ENCODE measurements at regions not wholly inside any gene's neighbourhood (a gene's known extent, or its start where the extent isn't known, plus 50 kb on each side); places are given as distances from the start of the nearest gene placed in this dataset.

GRCh38 chr7:20005081-20005480, 212.1 kb downstream of the MACC1 start:
- TF ChIP-seq POLR2AphosphoS5 (IDR thresholded peaks at IDR 0.05) (no peak), POLR2A (IDR thresholded peaks at IDR 0.05) (no peak), EP300 (IDR thresholded peaks at IDR 0.05; ENCODE audit: low read depth) (no peak), CTCF (IDR thresholded peaks at IDR 0.05) (no peak)
- Histone ChIP-seq H3K36me3 (no peaks in the 10 kb centered on the region), H3K27ac (no peak overlapping the region), H3K9me3 (no peaks in the 10 kb centered on the region), H3K4me1 (no peaks in the 10 kb centered on the region), H3K27me3 (no peaks in the 10 kb centered on the region), H3K4me3 (no peak overlapping the region)
- WGBS, 2 donors (ENCODE audit: low coverage in 1 of 2), result 86 to 92% methylated on average over 3 of the region's 3 CpGs
- no peak for DNase-seq
- in situ Hi-C loops (cut with MboI; ENCODE audit: low pct_ligation_motif_present in 1 of 4, low pct_unique_long_range_greater_than_20kb in 1 of 4, low sequenced_read_pairs in 3 of 4) (no loop called here), intact Hi-C loops (cut with DNase I; ENCODE audit: low total_unique reads) (no loop called here)

- TF ChIP-seq CTCF (IDR thresholded peaks at IDR 0.05), result no peak
- no peak for TF ChIP-seq POLR2A (IDR thresholded peaks at IDR 0.05)
- no peak for TF ChIP-seq EP300 (IDR thresholded peaks at IDR 0.05; ENCODE audit: low read depth)
- intact Hi-C loops (cut with DNase I; ENCODE audit: low total_unique reads), result no loop called here
- WGBS, 2 donors (ENCODE audit: low coverage in 1 of 2), result 79 to 100% methylated on average over 1 of the region's 1 CpG
- Histone ChIP-seq H3K36me3 (no peaks in the 10 kb centered on the region), H3K4me1 (no peaks in the 10 kb centered on the region), H3K4me3 (no peak overlapping the region), H3K27ac (no peak overlapping the region), H3K27me3 (no peaks in the 10 kb centered on the region), H3K9me3 (no peaks in the 10 kb centered on the region)
- in situ Hi-C loops (cut with MboI; ENCODE audit: low pct_ligation_motif_present in 1 of 4, low pct_unique_long_range_greater_than_20kb in 1 of 4, low sequenced_read_pairs in 3 of 4), result loop anchor here in 3 of 4 donors (25.0 kb wide), 3 partner anchors 163 to 588 kb away; no protein-coding TSS in a partner anchor
- no peak for DNase-seq
Observed at GRCh38 chr7:19999681-20000080, 217.5 kb downstream of the MACC1 start.

- Histone ChIP-seq H3K4me3 (no peak overlapping the region), H3K27me3 (no peaks in the 10 kb centered on the region), H3K9me3 (peaks cover 0 to 4% of the 10 kb centered on the region in 2 donors), H3K36me3 (no peaks in the 10 kb centered on the region), H3K4me1 (no peaks in the 10 kb centered on the region), H3K27ac (no peak overlapping the region)
- TF ChIP-seq POLR2A (IDR thresholded peaks at IDR 0.05) (no peak), CTCF (IDR thresholded peaks at IDR 0.05) (no peak), POLR2AphosphoS5 (IDR thresholded peaks at IDR 0.05) (no peak), EP300 (IDR thresholded peaks at IDR 0.05; ENCODE audit: low read depth) (no peak)
- intact Hi-C loops (cut with DNase I; ENCODE audit: low total_unique reads), result no loop called here
- DNase-seq, result no peak
- WGBS, 2 donors (ENCODE audit: low coverage in 1 of 2), result 80 to 82% methylated on average over 2 of the region's 2 CpGs
- in situ Hi-C loops (cut with MboI; ENCODE audit: low pct_ligation_motif_present in 1 of 4, low pct_unique_long_range_greater_than_20kb in 1 of 4, low sequenced_read_pairs in 3 of 4), result loop anchor here in 3 of 4 donors (25.0 kb wide), 3 partner anchors 170 to 595 kb away; no protein-coding TSS in a partner anchor
Observed at GRCh38 chr7:19991936-19992335, 218.5 kb upstream of the TMEM196 start.

GRCh38 chr7:19989906-19990305, 216.5 kb upstream of the TMEM196 start:
- H3K4me1 ChIP-seq, result no peaks in the 10 kb centered on the region
- 48 to 51% methylated on average over 2 of the region's 2 CpGs for WGBS, 2 donors (ENCODE audit: low coverage in 1 of 2)
- in situ Hi-C loops (cut with MboI; ENCODE audit: low pct_ligation_motif_present in 1 of 4, low pct_unique_long_range_greater_than_20kb in 1 of 4, low sequenced_read_pairs in 3 of 4) (loop anchor here in 3 of 4 donors (10.0 to 25.0 kb wide), 4 partner anchors 172 to 597 kb away; no protein-coding TSS in a partner anchor), intact Hi-C loops (cut with DNase I; ENCODE audit: low total_unique reads) (no loop called here)
- DNase-seq, result no peak
- no peak overlapping the region for H3K27ac ChIP-seq
- no peak for TF ChIP-seq EP300 (IDR thresholded peaks at IDR 0.05; ENCODE audit: low read depth)
- TF ChIP-seq POLR2AphosphoS5 (IDR thresholded peaks at IDR 0.05), result no peak
- TF ChIP-seq CTCF (IDR thresholded peaks at IDR 0.05), result no peak
- TF ChIP-seq POLR2A (IDR thresholded peaks at IDR 0.05), result no peak
- no peaks in the 10 kb centered on the region for H3K27me3 ChIP-seq
- no peaks in the 10 kb centered on the region for H3K36me3 ChIP-seq
- no peak overlapping the region for H3K4me3 ChIP-seq
- H3K9me3 ChIP-seq, result peaks cover 0 to 4% of the 10 kb centered on the region in 2 donors
